Neuron (in vitro differentiated cells): ENCODE measurements at regions not wholly inside any gene's neighbourhood (a gene's known extent, or its start where the extent isn't known, plus 50 kb on each side); places are given as distances from the start of the nearest gene placed in this dataset.

Experiments
- H2AFZ ChIP-seq: one replicate; pipeline ENCODE4 v1.6.1; 2013; ENCODE audit warnings: low read depth, mild to moderate bottlenecking, inconsistent platforms, low read length, moderate library complexity
- H3K27me3 ChIP-seq: one replicate; pipeline ENCODE4 v1.6.1; 2013; ENCODE audit warnings: low read length; ENCODE audit not compliant: insufficient read depth
- H3K36me3 ChIP-seq: one replicate; pipeline ENCODE4 v1.6.1; 2013; ENCODE audit warnings: low read length; ENCODE audit not compliant: insufficient read depth
- H3K4me1 ChIP-seq: one replicate; pipeline ENCODE4 v1.6.1; 2013; ENCODE audit warnings: low read length; ENCODE audit not compliant: insufficient read depth
- H3K4me3 ChIP-seq: 2 replicates; pipeline ENCODE4 v1.5.1; 2013; ENCODE audit warnings: mild to moderate bottlenecking, low read length, moderate library complexity
- H3K9me3 ChIP-seq: one replicate; pipeline ENCODE4 v1.6.1; 2013; ENCODE audit warnings: low read length

DNA sequence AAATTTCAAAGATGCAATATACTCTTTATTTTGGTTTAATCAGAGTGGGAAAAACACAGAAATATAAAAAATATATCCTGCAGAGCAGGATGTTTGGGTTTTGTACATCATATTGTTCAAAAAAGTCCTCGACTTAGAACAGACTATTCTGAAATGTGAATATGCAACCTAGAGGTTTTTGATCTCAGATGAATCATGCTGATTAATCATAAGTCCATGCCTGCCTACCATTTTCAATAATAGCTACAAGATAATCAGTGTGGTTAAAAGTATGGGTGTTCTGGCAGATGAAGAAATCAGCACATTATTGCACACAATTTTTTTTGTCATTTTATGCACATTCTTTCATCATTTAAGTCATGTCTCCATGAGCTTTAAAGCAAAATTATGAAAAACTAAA is 1261.0 kb upstream of the NXPH2 start:
- H2AFZ ChIP-seq, result no peak overlapping the region
- no peaks in the 10 kb centered on the region for H3K27me3 ChIP-seq
- no peaks in the 10 kb centered on the region for H3K9me3 ChIP-seq
- H3K4me1 ChIP-seq, result no peaks in the 10 kb centered on the region
- no peaks in the 10 kb centered on the region for H3K36me3 ChIP-seq
- no peak overlapping the region for H3K4me3 ChIP-seq

DNA sequence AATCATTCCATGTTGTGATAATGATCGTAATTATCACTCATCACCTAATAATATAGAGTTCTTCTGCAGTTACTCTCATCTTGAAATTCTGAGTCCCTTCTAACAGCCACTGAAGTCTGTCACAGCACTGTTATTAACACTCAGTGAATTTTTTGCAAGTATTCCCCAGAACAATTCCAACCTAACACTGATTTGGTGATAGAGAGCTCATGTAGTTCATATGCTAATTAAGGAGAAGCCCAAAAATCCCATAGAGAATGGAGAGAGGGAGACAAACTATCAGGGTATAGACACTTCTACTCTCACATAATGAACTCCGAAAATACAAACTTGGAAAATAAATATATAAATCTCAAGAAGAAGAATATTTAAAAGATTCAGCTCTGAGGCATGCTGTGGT is 1253.4 kb upstream of the NXPH2 start:
- no peak overlapping the region for H3K4me3 ChIP-seq

GRCh38 chr2:140027966-140028365 is 1247.8 kb upstream of the NXPH2 start:
- Histone ChIP-seq H3K27me3 (no peaks in the 10 kb centered on the region), H3K9me3 (no peaks in the 10 kb centered on the region), H3K4me1 (no peaks in the 10 kb centered on the region), H3K4me3 (no peak overlapping the region), H3K36me3 (no peaks in the 10 kb centered on the region), H2AFZ (no peak overlapping the region)

More for the DNA sequence above, 1253.4 kb upstream of the NXPH2 start:
- no peak overlapping the region for H2AFZ ChIP-seq
- H3K4me1 ChIP-seq, result no peaks in the 10 kb centered on the region
- no peaks in the 10 kb centered on the region for H3K9me3 ChIP-seq
- no peaks in the 10 kb centered on the region for H3K36me3 ChIP-seq
- H3K27me3 ChIP-seq, result no peaks in the 10 kb centered on the region

GRCh38 chr2:140027320-140027719 is 1247.1 kb upstream of the NXPH2 start:
- Histone ChIP-seq H3K4me1 (no peaks in the 10 kb centered on the region), H3K4me3 (no peak overlapping the region), H3K36me3 (no peaks in the 10 kb centered on the region), H2AFZ (no peak overlapping the region), H3K27me3 (no peaks in the 10 kb centered on the region), H3K9me3 (no peaks in the 10 kb centered on the region)

- H3K27me3 ChIP-seq, result no peaks in the 10 kb centered on the region
- no peaks in the 10 kb centered on the region for H3K4me1 ChIP-seq
- no peaks in the 10 kb centered on the region for H3K36me3 ChIP-seq
- H3K9me3 ChIP-seq, result no peaks in the 10 kb centered on the region
- no peak overlapping the region for H3K4me3 ChIP-seq
- H2AFZ ChIP-seq, result no peak overlapping the region
Observed at GRCh38 chr2:140023291-140023690, 1243.1 kb upstream of the NXPH2 start.

- Histone ChIP-seq H3K36me3 (no peaks in the 10 kb centered on the region), H2AFZ (no peak overlapping the region), H3K4me1 (no peaks in the 10 kb centered on the region), H3K4me3 (no peak overlapping the region), H3K9me3 (no peaks in the 10 kb centered on the region), H3K27me3 (no peaks in the 10 kb centered on the region)
Observed at GRCh38 chr2:140018541-140018940, 1238.4 kb upstream of the NXPH2 start.

DNA sequence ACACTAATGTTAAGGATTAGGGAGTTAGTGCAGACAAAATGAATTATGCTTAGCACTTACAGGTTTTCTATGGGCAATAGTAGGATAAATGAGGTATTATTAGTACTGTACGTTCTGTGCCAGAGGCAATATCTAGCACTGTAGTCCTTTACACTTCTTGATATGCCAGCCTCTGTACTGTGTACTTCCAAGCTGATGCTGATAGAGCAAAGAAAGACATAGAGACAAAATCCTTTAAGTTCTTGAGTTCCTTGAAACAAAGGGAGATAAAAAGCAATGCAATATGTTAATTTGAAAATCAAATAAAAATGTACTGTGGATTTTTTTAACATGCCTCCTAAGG is 1234.0 kb upstream of the NXPH2 start:
- Histone ChIP-seq H3K9me3 (no peaks in the 10 kb centered on the region), H3K36me3 (no peaks in the 10 kb centered on the region), H3K4me3 (no peak overlapping the region), H2AFZ (no peak overlapping the region), H3K27me3 (no peaks in the 10 kb centered on the region), H3K4me1 (no peaks in the 10 kb centered on the region)

DNA sequence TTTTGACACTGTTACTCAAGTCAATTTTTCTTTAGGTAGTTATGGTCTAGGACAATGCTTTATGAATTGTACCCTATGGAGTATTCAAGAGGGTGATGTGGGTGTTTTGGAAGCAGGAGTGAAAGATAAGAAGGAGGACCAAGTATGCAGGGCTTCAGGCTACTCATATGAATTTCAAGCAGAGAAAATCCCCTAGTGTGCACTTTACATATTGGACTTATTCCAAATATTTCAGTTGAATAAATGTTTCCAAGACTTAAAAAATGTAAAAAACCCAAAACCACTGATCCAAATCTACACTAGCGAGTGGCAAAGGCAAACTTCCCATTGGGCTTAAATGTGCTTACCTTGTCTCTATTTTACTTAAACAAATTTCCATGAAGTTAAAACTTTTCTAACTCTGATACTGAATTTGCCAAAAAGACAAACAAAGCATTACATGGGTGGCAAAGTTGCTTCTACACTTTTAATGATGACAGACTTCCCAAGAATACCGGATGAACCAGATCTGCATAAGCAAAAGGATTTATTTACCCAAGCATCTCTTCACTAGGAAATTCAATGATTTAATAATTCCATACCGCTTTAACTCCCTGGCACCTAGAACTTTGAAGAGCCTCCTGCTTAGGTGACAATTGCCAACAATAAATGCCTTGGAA is 1233.5 kb upstream of the NXPH2 start:
- H3K36me3 ChIP-seq, result no peaks in the 10 kb centered on the region
- H3K9me3 ChIP-seq, result no peaks in the 10 kb centered on the region
- H3K4me1 ChIP-seq, result no peaks in the 10 kb centered on the region
- no peak overlapping the region for H3K4me3 ChIP-seq
- H3K27me3 ChIP-seq, result no peaks in the 10 kb centered on the region
- no peak overlapping the region for H2AFZ ChIP-seq

DNA sequence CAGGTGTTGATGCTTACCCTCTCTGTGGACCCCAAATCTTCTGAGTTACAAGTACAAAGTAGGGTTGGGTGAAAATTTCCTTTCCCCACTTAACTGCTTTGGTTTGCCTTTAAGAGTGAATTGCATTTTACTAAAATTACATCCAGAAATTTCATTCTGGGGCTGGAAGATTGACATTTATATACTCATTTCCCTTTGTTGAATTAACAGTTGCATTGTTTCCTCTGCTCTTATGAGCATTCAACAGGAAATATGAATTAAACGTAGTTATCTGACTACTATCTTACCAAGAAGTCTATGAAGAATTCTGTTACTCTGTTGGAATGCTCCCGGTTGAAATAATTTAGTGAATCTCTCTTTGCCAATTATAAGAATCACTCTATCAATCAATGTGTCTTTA is 1231.1 kb upstream of the NXPH2 start:
- no peak overlapping the region for H3K4me3 ChIP-seq
- H3K4me1 ChIP-seq, result no peaks in the 10 kb centered on the region
- H2AFZ ChIP-seq, result no peak overlapping the region
- no peaks in the 10 kb centered on the region for H3K27me3 ChIP-seq
- H3K9me3 ChIP-seq, result no peaks in the 10 kb centered on the region
- no peaks in the 10 kb centered on the region for H3K36me3 ChIP-seq

DNA sequence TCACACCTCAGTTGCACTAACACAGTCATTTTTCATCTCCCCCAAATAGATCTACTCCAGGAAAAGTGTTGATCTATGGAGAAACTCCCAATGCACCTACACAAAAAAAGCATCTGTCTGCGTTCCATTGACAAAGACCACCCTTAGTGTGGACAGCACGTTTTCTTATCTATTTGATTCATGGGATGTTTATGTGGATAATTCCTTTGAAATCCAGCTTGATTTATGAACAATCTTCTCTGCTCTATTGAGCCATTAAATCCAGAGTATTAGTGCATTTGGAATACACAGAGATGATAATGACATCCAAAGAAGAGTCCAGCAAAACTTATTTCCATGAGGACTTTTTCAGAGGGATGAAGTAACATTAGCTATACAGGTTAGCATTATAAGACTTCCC is 1221.9 kb upstream of the NXPH2 start:
- H3K4me1 ChIP-seq, result no peaks in the 10 kb centered on the region
- no peak overlapping the region for H3K4me3 ChIP-seq
- no peaks in the 10 kb centered on the region for H3K36me3 ChIP-seq
- H2AFZ ChIP-seq, result no peak overlapping the region
- H3K27me3 ChIP-seq, result no peaks in the 10 kb centered on the region
- no peaks in the 10 kb centered on the region for H3K9me3 ChIP-seq

- no peaks in the 10 kb centered on the region for H3K9me3 ChIP-seq
Observed at GRCh38 chr2:139992711-139993345, 1212.6 kb upstream of the NXPH2 start.

DNA sequence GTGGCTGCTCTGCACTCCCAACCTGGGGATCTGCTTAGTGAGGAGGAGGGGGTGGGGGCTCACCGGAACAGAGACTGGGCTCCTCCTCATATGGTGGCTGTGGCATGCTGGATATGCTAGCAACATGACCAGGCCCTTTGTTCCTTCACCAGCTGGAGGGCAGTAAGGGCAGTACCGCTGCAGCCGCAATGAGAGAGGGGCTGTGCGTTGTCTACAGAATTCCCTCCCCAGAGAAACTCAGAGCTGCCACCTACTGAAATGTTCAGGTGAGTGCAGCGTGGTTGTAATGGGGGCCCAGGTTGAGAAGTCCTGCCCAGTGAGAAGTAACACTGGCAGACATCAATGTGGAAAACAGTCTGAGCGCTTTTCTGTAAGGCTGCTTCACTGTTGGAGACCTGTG is 1211.9 kb upstream of the NXPH2 start:
- peaks cover 5% of the 10 kb centered on the region for H3K4me1 ChIP-seq
- no peaks in the 10 kb centered on the region for H3K36me3 ChIP-seq
- H3K27me3 ChIP-seq, result no peaks in the 10 kb centered on the region
- H2AFZ ChIP-seq, result no peak overlapping the region
- no peak overlapping the region for H3K4me3 ChIP-seq
- H3K9me3 ChIP-seq, result no peaks in the 10 kb centered on the region

More at GRCh38 chr2:139992711-139993345, 1212.6 kb upstream of the NXPH2 start:
- Histone ChIP-seq H3K36me3 (no peaks in the 10 kb centered on the region), H2AFZ (no peak overlapping the region), H3K4me3 (no peak overlapping the region), H3K27me3 (no peaks in the 10 kb centered on the region), H3K4me1 (peaks cover 5% of the 10 kb centered on the region)

- no peaks in the 10 kb centered on the region for H3K36me3 ChIP-seq
- no peak overlapping the region for H2AFZ ChIP-seq
Observed at GRCh38 chr2:139990646-139991335, 1210.6 kb upstream of the NXPH2 start.

More at GRCh38 chr2:139990646-139991335, 1210.6 kb upstream of the NXPH2 start:
- no peaks in the 10 kb centered on the region for H3K9me3 ChIP-seq
- no peaks in the 10 kb centered on the region for H3K27me3 ChIP-seq
- H3K4me1 ChIP-seq, result no peaks in the 10 kb centered on the region
- no peak overlapping the region for H3K4me3 ChIP-seq
